ENCODE measurements at regions not wholly inside any gene's neighbourhood (a gene's known extent, or its start where the extent isn't known, plus 50 kb on each side); places are given as distances from the start of the nearest gene placed in this dataset.

DNA sequence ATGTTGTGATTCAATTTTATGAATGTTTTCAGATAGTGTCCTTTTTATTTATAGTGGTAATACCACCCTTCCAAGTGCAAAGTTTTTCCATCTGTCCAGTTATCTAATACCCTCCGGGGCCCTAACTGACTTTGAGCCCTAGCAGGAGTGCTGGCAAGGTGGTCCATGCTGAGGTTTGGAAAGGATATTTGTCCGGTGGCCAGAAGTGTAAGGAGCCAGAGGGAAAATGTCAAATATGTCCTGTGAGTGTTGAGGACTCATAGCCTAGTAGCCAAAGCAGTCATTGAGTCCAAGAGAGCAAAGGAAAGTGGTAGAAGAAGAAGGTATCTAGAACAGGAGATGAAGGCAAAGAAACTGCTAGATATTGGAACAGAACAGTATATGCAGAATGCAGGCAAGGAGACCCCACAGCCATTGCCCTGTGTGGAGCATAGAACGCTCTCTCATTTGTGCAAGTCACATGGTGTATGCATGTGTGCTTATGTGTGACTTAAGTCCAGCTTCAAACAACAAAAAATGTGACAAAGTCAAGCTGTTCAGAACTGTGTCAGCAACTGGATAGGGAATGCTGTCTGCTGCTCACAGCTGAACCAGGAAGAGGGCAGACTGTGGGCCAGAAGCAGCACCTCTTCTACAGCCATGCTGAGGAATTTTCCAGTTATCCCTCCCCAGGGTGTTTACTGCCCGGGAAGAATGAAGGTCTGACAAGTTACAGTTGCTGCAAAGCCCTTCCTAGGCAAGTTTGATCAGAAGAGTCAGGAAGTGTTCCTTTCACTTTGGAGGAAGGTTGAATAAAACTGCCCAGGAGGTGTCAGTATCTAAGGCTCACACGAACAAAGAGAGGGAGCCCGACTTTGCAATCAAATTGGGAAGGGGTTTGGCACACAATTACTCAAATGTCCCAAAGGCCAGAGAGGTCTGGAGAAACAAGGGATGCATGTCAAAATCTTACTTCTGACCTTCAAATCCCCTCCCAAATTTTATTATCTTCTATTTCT, 463.3 kb upstream of the DMAC1 start:
- no peak for DNase-seq

DNA sequence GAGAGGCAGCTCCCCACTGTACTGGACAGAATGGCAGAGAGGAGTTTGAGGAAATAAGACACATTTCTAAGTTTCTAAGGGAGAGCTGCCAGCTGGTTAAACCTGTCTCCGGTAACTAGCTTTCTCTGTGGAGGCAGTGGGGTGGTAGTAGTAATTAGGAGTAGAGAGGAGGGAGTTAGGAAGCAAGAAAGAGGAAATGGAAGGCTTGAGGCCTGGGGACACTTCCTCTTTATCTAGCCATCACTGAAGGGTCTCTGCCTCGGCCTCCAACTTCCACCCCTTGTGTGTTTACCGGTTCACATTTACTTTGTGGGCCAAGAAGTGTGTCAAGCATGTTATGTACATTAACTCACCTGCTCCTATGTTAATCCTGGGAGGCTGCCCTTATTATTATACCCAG, 462.2 kb upstream of the DMAC1 start:
- no peak for DNase-seq

DNA sequence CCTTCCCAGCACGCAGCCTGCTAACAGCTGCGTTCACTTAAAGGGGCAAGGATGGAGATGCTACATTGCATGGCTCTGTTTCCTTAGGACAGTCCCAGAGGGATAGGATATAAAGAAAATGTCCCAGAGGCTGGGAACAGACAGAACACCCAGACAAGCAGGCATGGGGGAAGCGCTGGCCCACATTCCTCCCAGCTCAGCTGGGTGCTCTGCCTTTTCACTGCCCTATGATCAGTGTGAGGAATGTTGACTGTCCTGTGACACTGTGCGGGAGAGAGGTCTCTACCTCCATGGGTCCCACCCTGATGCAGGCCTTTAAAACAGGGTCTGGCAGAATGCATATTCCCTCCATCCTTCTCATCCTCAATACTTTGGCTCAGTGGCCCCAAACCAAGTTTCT, 459.4 kb upstream of the DMAC1 start:
- no peak for DNase-seq

DNA sequence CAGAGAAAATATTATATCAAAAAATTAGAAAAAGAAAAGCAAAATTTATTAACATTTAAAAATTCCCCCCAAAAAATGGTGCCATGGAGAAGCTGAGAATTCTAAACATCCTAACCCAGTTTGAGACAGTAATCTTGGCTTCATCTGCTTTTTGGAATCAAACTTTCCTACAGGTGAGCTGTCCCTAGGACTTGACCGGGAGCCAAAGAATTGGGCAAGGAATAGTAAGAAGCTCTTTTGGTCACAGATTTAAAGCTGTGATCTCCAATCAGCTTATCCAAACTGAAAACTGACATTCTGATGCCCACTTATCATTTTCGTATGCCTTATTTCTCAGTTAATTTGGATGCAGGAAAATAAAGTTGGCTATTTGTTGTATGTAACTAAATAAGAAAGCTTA, 457.3 kb upstream of the DMAC1 start:
- no peak for DNase-seq

DNA sequence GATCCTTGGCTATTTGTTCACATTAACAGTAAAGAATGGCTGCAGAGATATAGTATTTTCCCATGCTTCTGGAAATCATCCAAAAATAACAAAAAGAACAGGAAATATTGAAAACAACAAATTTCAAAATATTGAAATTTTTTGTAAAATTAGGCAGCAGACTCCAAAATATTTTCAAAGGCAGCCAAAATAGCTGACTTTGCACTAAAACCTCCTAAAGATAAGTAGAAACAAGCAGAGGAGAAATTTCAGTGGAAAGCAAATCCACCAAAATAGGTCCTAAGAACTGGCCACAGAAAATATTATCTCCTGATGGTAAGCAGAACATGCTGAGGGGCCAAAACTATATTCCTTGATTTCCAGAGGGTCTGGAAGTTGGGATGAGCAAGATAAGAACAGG, 456.3 kb upstream of the DMAC1 start:
- no peak for DNase-seq

DNA sequence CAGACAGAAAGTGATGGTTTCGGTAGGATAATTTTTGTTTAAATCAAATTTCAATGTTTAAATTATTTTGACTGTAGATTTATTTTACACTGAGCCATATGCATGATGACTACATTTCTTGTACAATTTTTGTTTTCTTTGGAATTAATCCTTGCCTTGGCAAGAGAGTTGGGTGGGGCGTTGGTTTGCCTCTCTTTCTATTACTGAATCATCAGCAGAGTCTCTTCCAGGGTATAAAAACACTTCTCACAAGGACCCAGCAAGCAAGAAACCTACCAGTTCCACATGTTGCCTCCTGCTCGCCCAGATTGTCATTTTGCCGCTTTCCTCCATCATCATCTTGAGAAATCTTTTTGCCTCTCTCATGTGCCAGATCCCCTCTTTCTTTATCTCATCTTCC, 455.0 kb upstream of the DMAC1 start:
- DNase-seq = no peak

DNA sequence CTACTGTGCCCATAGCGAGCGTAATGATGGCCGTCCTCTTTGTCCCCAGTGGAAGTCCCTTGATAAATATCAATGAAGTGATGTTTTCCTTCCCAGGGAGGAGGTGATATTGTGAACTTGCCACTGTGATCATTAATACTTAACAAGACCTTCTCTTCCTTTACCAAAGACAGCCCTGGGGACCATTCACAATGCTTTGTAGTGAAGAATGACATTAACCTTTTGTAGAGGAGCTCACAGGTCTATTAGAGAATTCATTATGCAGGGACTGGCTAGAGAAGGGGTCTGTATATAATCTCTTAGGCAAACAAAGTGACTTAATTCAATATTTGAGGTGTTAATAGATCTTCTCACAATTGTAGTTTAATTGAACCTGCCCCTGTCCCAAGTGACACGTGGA, 452.9 kb upstream of the DMAC1 start:
- no peak for DNase-seq

DNA sequence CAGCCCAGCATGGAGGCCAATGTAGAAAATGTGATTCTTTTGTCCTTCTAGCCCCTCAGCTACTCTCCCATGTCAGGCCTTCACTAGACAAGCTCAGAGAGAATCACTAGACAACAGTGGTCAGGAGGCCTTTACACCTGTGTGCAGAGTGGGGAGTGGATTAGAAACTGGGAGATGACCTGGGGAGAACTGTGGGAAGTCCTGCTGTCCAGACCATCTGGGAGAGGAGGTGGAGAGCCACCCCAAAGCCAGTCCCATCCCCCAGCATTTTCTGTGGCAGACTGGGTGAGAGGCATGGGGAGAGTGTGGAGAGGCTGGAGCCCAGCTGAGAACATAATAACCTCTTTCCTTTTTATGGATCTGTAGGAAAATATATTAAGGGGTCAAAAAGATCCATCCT, 452.0 kb upstream of the DMAC1 start:
- no peak for DNase-seq

DNA sequence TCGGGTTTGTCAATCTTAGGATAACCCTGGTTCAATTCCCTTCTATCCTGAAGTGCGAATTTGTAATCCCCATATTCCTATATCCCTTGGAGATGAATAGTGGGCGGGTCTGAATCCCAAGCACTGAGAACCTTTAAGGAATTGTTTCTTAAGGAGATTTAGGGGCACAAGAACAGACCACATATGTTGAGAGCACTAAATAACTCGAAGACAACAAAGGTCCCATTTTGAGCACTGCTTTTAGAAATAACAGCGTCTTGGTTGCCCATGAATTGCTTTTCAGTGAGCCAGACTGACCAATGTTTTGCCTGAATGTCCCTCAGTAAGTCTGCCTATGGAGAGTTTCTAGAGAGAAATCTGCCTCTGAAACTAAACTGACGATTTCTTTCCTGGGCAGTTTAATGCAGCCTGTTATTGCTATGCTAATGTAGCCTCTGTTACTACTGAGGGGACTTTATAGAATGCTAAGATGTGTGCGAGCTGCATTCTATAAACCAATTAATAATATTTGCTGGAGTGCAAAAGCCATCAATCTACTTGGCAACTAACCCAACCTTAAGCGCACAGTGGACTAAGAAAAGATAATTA, 445.0 kb upstream of the DMAC1 start:
- no peak for DNase-seq

DNA sequence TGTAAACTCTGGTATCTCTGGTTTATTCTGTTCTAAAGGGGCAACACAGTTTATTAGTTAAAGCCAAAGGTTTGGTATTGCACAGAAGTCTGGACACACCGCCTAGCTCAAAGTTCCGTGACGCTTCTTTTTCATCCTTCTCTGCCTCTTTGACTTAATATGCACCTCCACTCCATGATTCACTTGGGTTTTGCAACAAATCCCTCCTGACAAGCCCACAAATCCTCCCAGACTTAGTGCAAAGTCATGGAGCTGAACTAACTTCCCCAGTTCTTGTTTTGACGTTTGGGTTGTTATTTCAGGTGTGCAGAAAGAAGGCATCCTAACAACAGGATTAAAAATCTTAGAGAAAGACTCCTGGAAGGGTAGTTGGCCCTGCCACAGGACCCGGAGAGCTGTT, 441.6 kb upstream of the DMAC1 start:
- no peak for DNase-seq

DNA sequence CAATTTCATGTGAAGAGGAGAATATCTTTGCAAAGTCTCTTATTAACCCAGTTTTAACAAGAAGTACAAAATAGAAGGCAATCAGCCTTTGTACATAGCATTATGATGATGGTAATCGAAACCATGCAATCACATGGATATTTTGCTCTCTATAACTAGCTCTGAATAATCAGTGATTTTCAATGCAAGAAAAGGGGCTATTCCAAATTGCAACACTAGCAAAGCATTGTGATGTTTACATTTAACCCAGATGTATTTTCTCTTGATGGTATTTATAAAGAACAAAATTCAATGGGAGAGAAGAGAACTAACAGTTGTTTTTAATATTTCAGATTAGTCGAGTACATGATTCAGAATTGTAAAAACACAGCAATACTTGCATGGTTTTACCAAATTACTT, 437.5 kb upstream of the DMAC1 start:
- no peak for DNase-seq

DNA sequence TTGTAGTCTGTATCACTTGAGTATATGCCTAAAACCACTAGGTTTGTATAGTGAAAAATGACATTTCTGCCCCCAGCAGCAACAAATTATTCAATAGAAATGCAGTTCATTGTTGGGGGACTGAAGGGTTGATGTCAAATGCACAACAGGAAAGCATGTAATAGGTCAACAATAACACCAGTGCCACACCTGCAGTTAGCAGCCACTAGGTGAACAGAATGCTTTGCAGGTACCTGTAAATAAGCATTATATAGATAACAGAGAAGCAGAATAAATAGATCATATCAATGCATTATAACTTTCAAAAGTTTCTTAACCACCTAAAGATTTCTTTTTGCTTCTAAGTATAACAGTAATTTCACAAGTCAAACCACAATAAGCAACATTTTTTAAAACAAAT, 435.9 kb upstream of the DMAC1 start:
- no peak for DNase-seq

DNA sequence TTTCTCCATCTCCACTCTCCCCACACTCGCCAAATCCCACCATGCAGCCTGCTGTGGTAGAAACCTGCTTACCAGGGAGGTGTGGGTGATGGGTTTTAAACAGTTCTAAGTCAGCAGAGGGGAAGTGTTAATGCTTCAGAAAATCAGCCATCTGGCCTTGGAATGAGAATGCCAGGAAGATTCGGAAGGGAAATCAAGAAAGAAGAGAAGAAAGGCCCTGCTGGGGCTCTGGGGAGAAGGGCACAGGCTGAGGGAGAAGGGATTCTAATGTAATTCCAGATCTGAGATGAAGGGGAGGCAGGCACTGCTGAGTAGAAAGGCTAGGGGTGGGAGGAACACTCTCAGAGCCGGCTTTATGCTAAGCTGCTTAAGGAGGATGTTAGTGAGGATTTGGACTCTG, 434.7 kb upstream of the DMAC1 start:
- no peak for DNase-seq

DNA sequence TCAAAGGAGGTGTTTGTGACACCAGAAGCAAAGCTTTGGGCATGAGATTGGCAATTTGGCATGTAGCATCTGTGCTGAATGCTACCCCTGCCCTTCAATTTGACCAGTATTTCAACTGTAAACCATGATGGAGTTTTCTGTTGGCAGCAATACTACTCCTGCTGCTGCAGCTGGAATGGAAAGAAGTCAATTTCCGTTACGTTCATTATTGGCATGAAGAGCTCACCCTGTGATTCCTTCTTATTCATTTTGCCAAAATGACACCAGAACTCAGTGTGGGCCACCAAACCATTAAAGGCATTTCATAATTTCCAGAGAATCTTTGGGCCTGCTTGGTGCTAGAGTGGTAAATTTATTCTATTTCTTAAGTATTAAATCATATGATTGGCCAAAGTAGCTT, 433.1 kb upstream of the DMAC1 start:
- no peak for DNase-seq

DNA sequence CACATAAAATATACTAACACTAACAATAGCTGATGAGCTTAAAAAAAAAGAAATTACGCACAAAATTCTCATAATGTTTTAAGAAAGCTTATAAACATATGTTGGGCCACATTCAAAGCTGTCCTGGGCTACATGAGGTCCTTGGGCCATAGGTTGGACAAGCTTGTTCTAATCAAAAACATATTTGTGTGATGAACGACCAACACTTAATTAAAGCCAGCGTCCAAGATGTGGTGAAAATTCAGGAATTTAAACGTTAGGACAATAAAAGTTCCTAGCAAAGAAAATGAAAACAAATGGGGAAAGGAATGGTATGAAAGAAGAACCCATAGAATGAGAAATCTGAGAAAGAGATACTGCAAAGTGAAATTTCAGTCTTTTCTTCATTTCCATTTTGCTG, 429.6 kb upstream of the DMAC1 start:
- no peak for DNase-seq

DNA sequence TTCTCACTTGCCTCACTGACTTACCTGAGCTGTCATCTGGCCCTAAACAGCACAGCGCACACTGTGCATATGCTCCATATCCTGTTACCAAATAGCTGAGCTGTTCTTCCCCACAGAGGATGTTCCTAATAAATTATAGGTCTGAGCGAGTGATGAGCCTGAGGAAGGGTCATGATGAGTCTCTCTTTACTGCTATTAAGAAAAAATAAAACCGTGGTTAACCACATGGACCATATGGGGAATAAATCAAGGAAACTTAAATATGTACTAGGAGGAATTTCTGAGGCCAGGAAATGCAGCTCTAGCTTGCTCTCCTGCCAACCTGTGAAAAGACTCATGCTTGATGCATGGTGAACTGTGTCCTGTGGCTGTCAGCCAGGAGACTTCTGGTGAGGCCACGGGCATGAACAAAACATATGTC, 424.8 kb upstream of the DMAC1 start:
- DNase-seq = no peak

DNA sequence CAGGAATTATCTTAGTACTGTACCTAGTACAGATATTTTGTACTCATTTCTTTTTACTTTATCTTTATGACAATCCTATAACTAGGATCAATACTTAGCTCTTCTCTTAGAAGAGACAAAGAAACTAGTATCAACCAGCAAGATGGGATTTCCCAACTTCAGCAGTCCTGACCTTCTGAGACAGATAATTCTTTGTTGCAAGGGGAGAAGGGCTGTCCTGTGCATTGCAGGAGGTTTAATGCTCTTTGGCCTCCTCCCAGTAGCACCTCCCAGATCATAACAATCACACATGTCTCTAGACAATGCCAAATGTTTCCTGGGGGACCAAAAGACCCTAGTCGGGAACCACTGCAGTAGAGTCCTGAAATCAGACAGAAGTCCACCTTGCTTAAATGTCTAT, 424.3 kb upstream of the DMAC1 start:
- DNase-seq = no peak

DNA sequence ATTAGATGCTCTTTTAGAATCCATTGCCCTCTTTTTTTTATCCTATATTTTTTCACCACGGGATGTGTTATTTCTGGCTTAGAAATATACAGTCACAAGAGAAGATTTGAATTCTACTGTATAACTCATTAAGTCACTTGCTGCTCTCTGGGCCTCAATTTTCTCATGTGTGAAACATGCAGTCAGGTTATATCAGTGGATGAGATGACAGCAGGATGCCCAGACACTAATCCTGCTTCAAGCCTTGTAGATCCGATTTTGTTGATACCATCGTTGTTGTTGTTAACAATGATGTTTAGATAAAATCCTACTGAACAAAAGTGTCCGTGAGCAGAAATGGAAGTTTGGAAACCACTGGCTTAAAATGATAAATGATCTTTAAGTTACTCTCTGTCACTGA, 421.9 kb upstream of the DMAC1 start:
- no peak for DNase-seq

DNA sequence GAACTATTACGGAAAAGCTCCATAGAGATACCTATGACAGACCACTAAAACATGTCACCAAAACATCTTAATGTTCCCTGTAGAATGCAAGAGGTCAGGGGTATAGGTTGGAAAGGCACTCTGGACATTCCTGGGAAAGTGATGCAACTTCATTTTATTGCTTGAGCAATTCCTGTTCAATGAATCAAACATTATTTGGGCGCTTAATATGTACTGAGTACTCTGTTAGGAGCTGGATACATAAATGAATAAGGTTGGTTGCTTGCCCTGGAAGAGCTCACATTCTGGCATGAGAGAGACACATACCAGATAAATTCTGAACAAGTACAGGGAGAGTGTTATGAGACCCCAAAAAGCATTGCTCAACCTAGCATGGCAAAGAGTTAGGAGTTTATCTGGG, 408.9 kb upstream of the DMAC1 start:
- DNase-seq = no peak

DNA sequence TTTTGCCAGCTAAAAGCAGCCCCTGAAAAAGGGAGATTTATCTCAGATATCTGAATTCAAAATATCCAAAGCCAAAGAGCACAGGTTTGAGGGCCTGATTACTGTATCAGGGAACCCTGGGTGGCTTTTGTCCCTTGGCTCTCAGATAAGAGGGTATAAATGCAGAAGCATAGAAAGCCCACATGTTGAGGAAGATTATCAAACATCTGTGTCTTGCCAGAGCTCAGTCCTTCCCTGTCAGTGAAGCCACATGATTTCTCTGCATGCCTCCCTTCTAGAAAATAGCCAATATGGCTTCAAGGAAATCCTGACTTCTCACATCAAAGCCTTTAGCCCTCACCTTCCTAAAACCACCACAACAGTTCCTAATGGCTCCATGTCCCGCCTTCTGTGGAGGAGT, 408.0 kb upstream of the DMAC1 start:
- no peak for DNase-seq

DNA sequence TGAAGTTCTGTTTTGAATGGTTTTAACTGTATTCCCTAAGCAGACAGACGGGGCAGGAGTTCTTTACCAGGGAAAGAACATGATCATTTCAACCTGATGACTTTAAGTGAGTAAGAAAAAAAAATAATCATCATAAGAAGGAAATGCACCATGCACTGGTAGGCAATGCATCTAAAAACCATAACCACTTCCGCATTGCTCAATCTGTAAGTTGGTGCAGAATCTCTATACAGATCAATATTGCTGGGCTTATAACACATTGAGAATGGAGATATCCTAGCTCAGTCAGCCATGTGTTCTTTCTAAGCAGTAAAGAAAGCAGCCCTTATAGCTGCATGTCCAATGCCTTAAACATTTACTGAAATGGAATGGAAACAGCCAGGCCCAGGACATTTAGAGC, 407.1 kb upstream of the DMAC1 start:
- DNase-seq = no peak

DNA sequence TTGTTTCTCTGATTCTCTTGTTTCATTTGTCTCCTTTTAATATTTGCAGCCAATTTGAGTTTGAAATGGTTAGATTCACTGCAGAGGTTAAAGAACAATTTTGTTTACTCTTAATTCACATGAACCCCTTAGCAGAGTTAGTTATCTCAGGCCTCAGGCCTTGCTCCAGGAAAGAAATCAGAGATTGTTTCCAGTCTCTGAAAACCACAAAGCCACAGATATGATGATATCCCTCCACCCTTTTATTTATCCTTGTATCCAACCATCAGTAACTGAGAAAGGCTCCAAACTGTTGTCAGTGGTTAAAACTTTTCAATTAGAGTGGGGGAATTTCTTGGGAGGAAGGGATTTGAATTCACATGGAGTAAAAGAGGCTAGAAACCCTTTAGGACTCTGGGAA, 406.0 kb upstream of the DMAC1 start:
- no peak for DNase-seq

DNA sequence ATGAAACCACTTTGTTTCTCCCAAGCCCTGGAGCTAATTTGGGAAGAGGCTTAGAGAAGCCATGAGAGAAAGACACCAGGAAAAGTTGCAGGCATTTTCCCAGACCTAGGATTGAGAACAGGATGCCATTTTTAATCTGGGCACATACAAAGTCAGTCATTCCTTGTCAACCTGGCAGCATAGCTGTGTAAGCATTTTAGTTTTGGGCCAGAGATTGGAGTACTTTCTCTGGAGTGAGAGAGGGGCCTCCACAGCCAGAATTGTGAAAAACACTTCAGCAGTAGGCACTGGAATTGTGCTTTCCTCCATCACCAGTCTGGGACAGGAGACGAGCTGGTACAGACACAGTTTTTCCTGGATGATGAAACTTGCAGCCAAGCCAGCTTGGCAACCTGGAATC, 390.3 kb upstream of the DMAC1 start:
- DNase-seq = no peak

DNA sequence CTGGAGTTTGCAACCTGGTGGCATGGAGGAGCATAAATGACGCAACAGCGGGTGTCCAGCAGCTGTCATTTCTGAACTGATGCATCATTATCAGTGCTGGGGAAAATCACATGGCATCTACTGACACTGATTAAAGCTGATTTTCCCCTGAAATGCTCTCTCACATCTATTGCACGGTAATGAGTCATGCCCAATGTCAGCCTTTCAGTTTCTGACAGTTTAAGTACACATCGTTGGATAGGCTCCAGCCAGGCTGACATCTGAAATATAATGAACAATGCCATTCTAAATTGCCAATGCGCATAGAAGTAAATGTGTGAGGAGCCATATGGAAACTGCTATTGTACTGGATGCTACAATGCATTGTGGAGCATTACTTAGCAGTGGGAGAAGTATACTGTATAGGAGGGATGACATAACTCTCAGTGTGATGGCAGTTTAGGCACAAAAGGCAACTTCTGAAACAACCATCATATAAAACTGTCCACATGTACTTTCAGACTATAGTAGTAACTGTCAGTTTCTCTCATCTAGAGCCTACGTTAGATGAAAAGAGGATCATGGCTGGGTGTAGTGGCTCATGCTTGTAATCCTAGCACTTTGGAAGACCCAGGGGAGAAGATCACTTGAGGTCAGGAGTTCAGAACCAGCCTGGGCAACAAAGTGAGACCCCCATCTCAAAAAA, 389.3 kb upstream of the DMAC1 start:
- DNase-seq = no peak
